ENCODE measurements at regions not wholly inside any gene's neighbourhood (a gene's known extent, or its start where the extent isn't known, plus 50 kb on each side); places are given as distances from the start of the nearest gene placed in this dataset.
"Not testable (repeated sequence)": the region's sequence is repeated elsewhere in the genome, so short reads cannot be mapped to it uniquely, and the experiment has no call there.

GRCh38 chr1:213452501-213452900 is 401.5 kb downstream of the RPS6KC1 start:
- no peak overlapping the region for H3K27ac ChIP-seq
- no peak for DNase-seq (ENCODE audit: low read depth, low spot score)

DNA sequence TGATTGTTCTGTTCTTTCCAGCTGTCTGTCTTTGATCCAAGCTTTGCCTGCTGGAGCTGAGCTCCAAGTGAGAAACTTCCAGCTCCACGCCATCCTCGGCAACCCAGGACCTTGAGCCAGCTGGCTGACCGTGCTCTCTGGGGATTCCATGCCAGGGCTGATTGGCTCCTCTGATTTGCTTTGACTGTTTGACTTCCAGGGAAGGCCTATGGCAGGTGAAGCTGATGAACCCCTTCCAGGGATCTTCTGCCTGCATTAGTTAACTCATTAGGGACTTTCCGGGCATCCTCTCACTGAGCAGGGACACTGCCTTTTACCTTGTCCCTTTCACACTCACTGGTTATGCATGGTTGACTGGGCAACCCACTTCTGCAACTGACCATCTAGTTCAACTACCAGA is 406.1 kb downstream of the RPS6KC1 start:
- DNase-seq (ENCODE audit: low read depth, low spot score), result no peak
- no peak overlapping the region for H3K27ac ChIP-seq

GRCh38 chr1:213457733-213458132 is 406.7 kb downstream of the RPS6KC1 start:
- DNase-seq (ENCODE audit: low read depth, low spot score), result no peak

DNA sequence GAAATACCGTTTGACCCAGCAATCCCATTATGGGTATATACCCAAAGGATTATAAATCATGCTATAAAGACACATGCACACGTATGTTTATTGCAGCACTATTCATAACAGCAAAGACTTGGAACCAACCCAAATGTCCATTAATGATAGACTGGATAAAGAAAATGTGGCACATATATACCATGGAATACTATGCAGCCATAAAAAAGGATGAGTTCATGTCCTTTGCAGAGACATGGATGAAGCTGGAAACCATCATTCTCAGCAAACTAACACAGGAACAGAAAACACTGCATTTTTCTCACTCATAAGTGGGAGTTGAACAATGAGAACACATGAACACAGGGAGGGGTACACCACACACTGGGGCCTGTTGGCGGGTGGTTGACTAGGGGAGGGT is 411.3 kb downstream of the RPS6KC1 start:
- not testable (repeated sequence) for H3K27ac ChIP-seq

More at GRCh38 chr1:213457733-213458132, 406.7 kb downstream of the RPS6KC1 start:
- no peak overlapping the region for H3K27ac ChIP-seq

DNA sequence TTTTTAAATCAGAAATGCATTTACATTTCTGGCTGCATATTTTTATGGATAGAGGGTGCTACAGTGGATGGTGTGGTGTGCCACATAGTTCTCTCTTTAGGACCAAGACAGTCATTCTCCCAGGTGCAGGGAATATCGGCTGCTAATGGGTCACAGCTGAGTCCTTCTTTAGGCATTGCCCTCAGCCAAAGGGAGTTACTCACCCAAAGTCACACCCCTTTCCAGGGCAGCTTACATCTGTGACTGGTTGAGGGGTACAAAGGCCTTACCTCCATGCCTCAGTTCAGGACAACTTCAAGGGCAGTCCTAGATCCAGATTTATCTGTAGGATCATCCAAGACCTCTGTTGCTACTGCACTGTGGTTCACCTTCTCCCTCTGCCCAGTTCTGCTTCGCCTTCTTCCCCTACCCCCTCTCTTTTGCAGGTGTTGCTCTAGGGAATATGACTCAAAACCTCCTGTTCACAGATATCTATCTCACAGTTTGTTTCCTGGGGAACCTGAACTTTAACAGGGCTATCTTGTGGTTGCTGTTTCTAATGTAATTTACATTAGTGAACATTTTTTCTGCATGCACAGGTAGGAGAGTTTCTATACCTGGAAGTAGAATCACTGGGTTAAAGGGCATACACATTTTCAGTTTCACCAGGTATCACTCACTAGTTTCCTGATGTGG is 413.9 kb downstream of the RPS6KC1 start:
- H3K27ac ChIP-seq, result peak overlapping the region; percentile 28
- DNase-seq (ENCODE audit: low read depth, low spot score), result peak; percentile 56

More for the DNA sequence above, 411.3 kb downstream of the RPS6KC1 start:
- not testable (repeated sequence) for DNase-seq (ENCODE audit: low read depth, low spot score)

- H3K27ac ChIP-seq, result no peak overlapping the region
- no peak for DNase-seq (ENCODE audit: low read depth, low spot score)
Measured at GRCh38 chr1:213466541-213466940, 415.5 kb downstream of the RPS6KC1 start.

DNA sequence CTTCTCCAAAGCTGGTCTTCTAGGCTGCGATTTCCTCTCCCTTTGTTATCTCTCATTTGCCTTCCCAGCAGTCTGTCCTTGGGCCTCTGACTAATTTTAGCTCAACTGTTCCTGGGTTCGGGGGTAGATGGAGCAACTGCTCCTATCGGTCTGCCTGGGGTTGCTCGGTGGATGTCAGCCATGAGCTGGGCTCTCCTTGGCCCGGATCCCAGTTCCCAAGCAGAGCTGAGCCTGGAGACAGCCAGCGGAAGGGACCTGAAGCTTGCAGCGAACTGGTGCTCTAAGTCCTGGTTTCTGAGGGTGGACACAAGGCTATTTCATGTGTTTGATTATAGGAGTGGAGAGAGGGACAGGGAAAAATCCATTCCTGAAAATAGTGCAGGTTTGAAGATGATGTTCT is 423.0 kb downstream of the RPS6KC1 start:
- no peak for DNase-seq (ENCODE audit: low read depth, low spot score)
- H3K27ac ChIP-seq, result no peak overlapping the region

DNA sequence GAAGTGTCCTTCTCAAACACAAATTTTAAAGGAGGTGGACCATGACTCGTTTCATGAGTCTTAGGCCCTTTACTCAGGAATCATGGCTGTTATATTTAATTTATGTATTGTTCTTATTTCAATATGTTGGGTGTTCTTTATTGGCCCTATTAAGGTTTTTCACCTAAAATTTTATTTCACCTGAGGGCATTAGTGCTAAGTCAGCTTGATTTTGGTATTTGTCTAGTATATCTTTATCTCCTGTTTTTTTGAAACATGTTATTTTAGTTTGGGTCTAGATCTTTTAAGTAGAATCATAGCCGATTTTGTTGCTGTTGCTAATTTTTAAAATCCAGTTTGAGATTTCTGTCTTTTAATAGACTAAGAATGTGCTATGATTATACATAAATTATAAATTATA is 430.4 kb downstream of the RPS6KC1 start:
- H3K27ac ChIP-seq, result no peak overlapping the region
- no peak for DNase-seq (ENCODE audit: low read depth, low spot score)

- H3K27ac ChIP-seq, result no peak overlapping the region
- peak; percentile 3 for DNase-seq (ENCODE audit: low read depth, low spot score)
Measured at GRCh38 chr1:213484333-213484732, 433.3 kb downstream of the RPS6KC1 start.

GRCh38 chr1:213484758-213485157 is 433.7 kb downstream of the RPS6KC1 start:
- H3K27ac ChIP-seq, result no peak overlapping the region
- no peak for DNase-seq (ENCODE audit: low read depth, low spot score)

DNA sequence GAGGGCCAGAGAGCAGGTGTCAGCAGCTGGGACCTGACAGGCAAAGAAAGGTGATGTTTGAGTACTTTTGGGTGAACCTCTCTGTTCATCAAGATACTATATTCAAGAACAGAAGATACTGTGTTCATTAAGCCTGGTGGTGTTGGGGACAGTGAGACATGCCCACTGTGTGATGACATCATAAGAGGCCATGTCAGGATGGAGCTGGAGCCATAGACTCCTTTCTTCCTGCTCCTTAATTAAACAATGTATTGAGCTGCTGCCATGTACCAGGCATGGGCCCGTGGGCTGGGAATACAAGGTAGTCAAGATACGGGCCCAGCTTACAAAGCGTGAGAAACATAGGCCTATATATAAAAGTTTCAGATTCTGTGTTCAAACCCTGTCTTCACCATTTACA is 435.4 kb downstream of the RPS6KC1 start:
- no peak for DNase-seq (ENCODE audit: low read depth, low spot score)
- no peak overlapping the region for H3K27ac ChIP-seq

DNA sequence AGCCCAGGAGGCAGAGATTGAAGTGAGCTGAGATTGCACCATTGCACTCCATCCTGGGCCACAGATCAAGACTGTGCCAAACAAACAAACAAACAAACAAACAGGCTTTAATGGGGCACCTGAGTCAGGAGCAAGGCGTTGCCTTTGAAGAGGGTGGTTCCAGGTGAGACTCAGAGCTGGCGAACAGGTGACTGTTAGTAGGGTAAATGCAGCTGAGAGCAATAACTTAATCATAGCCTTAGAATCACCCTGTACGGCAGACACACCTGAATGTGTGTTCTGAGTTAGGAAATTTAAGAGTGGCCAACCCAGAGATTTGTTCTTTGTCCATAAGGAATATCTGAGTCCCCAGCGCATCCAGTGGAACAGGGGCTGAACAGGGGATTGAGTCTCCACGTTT is 440.4 kb downstream of the RPS6KC1 start:
- no peak for DNase-seq (ENCODE audit: low read depth, low spot score)
- H3K27ac ChIP-seq, result no peak overlapping the region

DNA sequence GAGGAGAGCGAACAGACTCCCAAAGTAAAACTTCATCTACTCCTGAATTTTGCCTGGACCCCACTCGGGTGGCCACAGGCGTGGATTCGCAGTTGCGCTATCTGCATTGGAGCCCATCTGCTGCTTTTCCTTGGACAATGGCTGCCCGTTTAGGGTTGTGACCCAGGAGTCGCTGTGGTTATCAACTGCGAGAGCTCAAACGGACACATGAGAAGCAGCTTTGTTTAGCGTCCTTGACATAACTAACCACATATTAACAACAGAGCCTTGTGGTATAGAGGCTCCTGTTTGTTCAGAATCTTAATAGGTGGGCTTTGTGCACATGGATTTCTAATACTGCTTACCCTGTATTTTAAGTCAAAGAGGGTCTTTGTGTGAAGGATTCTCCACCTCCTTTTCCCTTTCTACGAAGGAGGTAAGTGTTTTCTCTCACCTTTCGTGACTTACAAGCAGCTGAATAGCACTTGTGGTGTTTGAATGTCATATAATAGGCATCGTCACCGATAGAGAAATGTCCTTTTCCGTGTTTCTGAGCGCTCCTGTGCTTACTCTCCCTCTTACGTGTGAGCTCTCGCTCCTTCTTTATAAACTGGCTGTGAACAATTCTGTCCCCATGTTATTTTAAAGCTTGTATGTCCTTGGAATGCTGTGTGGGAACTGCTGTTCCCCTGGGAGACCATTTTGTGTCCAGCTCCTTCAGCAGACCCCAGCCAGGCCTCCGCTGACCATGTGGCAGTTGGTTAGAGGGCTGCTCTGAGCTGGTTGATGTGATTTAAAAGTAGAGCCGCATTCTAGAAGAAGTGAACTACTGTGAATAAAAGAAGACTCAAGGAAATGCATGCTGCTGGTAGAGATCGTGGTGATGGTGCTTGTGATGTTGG is 441.4 kb downstream of the RPS6KC1 start:
- no peak overlapping the region for H3K27ac ChIP-seq
- DNase-seq (ENCODE audit: low read depth, low spot score), result no peak

- no peak overlapping the region for H3K27ac ChIP-seq
- no peak for DNase-seq (ENCODE audit: low read depth, low spot score)
Measured at GRCh38 chr1:213499444-213499843, 448.4 kb downstream of the RPS6KC1 start.

- no peak for DNase-seq (ENCODE audit: low read depth, low spot score)
- no peak overlapping the region for H3K27ac ChIP-seq
Measured at GRCh38 chr1:213507472-213508223, 456.6 kb downstream of the RPS6KC1 start.

DNA sequence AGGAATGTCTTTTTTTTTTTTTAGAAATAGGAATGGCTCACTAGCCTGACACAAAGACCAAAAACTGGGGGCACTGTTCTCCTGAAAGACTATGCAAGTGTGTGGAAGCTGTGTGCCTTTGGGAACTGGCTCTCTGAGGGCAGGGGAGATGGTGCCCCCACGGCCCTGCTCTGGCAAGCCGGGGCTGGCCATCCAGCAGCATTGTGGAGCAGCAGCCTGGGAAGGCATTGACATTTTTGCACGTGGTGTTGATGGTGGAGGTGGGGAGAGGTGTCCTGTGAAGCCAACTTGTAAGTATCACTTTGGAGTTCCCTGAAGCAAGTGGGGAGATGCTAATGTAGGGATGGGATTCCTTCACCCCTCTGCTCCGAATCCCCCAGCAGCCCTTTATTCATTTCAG is 460.1 kb downstream of the RPS6KC1 start:
- no peak overlapping the region for H3K27ac ChIP-seq
- no peak for DNase-seq (ENCODE audit: low read depth, low spot score)

- no peak overlapping the region for H3K27ac ChIP-seq
- no peak for DNase-seq (ENCODE audit: low read depth, low spot score)
Measured at GRCh38 chr1:213512316-213512715, 461.3 kb downstream of the RPS6KC1 start.

- no peak for DNase-seq (ENCODE audit: low read depth, low spot score)
Measured at GRCh38 chr1:213513006-213513405, 462.0 kb downstream of the RPS6KC1 start.

DNA sequence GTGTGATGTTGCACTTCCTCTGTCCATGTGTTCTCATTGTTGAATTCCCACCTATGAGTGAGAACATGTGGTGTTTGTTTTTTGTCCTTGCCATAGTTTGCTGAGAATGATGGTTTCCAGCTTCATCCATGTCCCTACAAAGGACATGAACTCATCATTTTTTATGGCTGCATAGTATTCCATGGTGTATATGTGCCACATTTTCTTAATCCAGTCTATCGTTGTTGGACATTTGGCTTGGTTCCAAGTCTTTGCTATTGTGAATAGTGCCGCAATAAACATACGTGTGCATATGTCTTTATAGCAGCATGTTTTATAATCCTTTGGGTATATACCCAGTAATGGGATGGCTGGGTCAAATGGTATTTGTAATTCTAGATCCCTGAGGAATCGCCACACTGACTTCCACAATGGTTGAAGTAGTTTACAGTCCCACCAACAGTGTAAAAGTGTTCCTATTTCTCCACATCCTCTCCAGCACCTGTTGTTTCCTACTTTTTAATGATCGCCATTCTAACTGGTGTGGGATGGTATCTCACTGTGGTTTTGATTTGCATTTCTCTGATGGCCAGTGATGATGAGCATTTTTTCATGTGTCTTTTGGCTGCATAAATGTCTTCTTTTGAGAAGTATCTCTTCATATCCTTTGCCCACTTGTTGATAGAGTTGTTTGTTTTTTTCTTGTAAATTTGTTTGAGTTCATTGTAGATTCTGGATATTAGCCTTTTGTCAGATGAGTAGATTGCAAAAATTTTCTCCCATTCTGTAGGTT is 463.6 kb downstream of the RPS6KC1 start:
- not testable (repeated sequence) for DNase-seq (ENCODE audit: low read depth, low spot score)

More at GRCh38 chr1:213513006-213513405, 462.0 kb downstream of the RPS6KC1 start:
- H3K27ac ChIP-seq, result no peak overlapping the region

GRCh38 chr1:213519098-213519497 is 468.1 kb downstream of the RPS6KC1 start:
- DNase-seq (ENCODE audit: low read depth, low spot score), result no peak
- H3K27ac ChIP-seq, result no peak overlapping the region

More for the DNA sequence above, 463.6 kb downstream of the RPS6KC1 start:
- not testable (repeated sequence) for H3K27ac ChIP-seq
